ENCODE measurements at regions not wholly inside any gene's neighbourhood (a gene's known extent, or its start where the extent isn't known, plus 50 kb on each side); places are given as distances from the start of the nearest gene placed in this dataset.
A peak's percentile ranks its signal among the peaks of the same experiment; 100 is the strongest.

GRCh38 chr6:132096996-132097395 is 145.8 kb upstream of the CCN2 start:
- intact Hi-C loops (cut with DNase I): no loop called here

DNA sequence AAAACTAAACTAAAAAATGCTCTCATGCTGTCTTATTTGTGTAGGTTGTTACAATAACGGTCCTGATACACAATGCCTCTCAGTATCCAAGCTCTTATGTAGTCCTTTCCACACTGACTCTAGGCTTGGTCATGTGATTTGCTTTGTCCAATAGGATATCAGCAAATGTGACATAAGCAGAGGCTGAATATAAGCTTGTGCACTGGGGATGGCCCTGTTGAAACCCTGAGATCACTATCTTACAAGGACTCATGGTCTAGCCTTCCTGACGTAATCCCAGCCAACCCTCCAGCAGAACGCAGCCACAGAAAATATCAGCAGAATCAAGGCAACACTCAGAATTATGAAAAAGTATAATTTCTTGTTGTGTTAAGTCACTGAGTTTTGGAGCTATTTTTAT is 145.1 kb upstream of the CCN2 start:
- H3K4me1 ChIP-seq: peaks cover 4 to 21% (median 12%) of the 10 kb centered on the region in 4 donors
- H3K9me3 ChIP-seq: no peaks in the 10 kb centered on the region
- WGBS: 77% methylated on average over 3 of the region's 3 CpGs
- intact Hi-C loops (cut with DNase I): no loop called here
- no peak overlapping the region for H3K4me3 ChIP-seq
- no peak overlapping the region for H3K27ac ChIP-seq (replicated peaks in 1 of 4)
- no peak for DNase-seq (ENCODE audit: extremely low spot score)
- H3K36me3 ChIP-seq: no peaks in the 10 kb centered on the region
- H3K27me3 ChIP-seq: no peaks in the 10 kb centered on the region
- TF ChIP-seq POLR2AphosphoS5 (IDR thresholded peaks at IDR 0.05) (no peak), POLR2A (IDR thresholded peaks at IDR 0.05; ENCODE audit: low read depth) (no peak), CTCF (IDR thresholded peaks at IDR 0.05) (no peak), EP300 (IDR thresholded peaks at IDR 0.05) (no peak)

More at GRCh38 chr6:132096996-132097395, 145.8 kb upstream of the CCN2 start:
- no peak overlapping the region for H3K27ac ChIP-seq (replicated peaks in 1 of 4)
- H3K27me3 ChIP-seq: no peaks in the 10 kb centered on the region
- no peak for TF ChIP-seq EP300 (IDR thresholded peaks at IDR 0.05)
- TF ChIP-seq CTCF (IDR thresholded peaks at IDR 0.05): no peak
- no peak for TF ChIP-seq POLR2AphosphoS5 (IDR thresholded peaks at IDR 0.05)
- no peak for TF ChIP-seq POLR2A (IDR thresholded peaks at IDR 0.05; ENCODE audit: low read depth)
- H3K36me3 ChIP-seq: no peaks in the 10 kb centered on the region
- DNase-seq (ENCODE audit: extremely low spot score): no peak
- no peaks in the 10 kb centered on the region for H3K9me3 ChIP-seq
- peaks cover 4 to 28% (median 15%) of the 10 kb centered on the region in 4 donors for H3K4me1 ChIP-seq
- H3K4me3 ChIP-seq: no peak overlapping the region
- 89% methylated on average over 5 of the region's 5 CpGs for WGBS

DNA sequence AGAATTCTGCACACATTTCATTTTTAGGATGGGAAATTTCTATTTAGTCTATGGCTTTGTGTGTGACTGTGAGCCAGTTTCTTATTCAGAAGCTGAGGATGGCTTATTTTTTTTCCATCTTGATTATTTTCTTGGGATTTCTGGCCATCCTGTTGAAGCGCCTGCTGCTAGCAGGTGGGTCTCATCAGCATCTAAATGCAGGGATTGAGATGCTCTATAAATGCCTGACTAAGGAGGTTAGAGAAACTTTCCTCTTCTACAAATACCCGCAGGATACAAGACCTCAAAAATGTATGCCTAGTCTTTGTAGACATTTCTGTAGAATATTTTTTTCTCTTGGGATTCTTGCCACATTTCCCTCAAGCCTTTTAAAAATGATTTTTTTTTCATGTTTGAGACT is 138.0 kb upstream of the CCN2 start:
- no peak for DNase-seq (ENCODE audit: extremely low spot score)
- intact Hi-C loops (cut with DNase I): loop anchor here (5.0 kb wide), 1 partner anchor 67 kb away; no protein-coding TSS in a partner anchor
- peaks cover 6 to 39% (median 29%) of the 10 kb centered on the region in 4 donors for H3K4me1 ChIP-seq
- H3K9me3 ChIP-seq: no peaks in the 10 kb centered on the region
- WGBS: 80% methylated on average over 2 of the region's 2 CpGs
- TF ChIP-seq CTCF (IDR thresholded peaks at IDR 0.05): no peak
- TF ChIP-seq EP300 (IDR thresholded peaks at IDR 0.05): no peak
- TF ChIP-seq POLR2AphosphoS5 (IDR thresholded peaks at IDR 0.05): no peak
- no peak for TF ChIP-seq POLR2A (IDR thresholded peaks at IDR 0.05; ENCODE audit: low read depth)
- no peak overlapping the region for H3K27ac ChIP-seq (replicated peaks in 1 of 4)
- no peak overlapping the region for H3K4me3 ChIP-seq
- H3K36me3 ChIP-seq: no peaks in the 10 kb centered on the region
- H3K27me3 ChIP-seq: no peaks in the 10 kb centered on the region

- Histone ChIP-seq H3K36me3 (no peaks in the 10 kb centered on the region), H3K4me3 (no peak overlapping the region), H3K27ac (replicated peaks in 1 of 4) (no peak overlapping the region), H3K4me1 (peaks cover 6 to 48% (median 32%) of the 10 kb centered on the region in 4 donors), H3K27me3 (no peaks in the 10 kb centered on the region), H3K9me3 (no peaks in the 10 kb centered on the region)
- TF ChIP-seq CTCF (IDR thresholded peaks at IDR 0.05) (no peak), POLR2A (IDR thresholded peaks at IDR 0.05; ENCODE audit: low read depth) (no peak), POLR2AphosphoS5 (IDR thresholded peaks at IDR 0.05) (no peak), EP300 (IDR thresholded peaks at IDR 0.05) (no peak)
- no peak for DNase-seq (ENCODE audit: extremely low spot score)
- WGBS: 84% methylated on average over 2 of the region's 2 CpGs
- intact Hi-C loops (cut with DNase I): loop anchor here (5.0 kb wide), 1 partner anchor 66 kb away; no protein-coding TSS in a partner anchor
Observed at GRCh38 chr6:132088150-132088549, 137.0 kb upstream of the CCN2 start.

DNA sequence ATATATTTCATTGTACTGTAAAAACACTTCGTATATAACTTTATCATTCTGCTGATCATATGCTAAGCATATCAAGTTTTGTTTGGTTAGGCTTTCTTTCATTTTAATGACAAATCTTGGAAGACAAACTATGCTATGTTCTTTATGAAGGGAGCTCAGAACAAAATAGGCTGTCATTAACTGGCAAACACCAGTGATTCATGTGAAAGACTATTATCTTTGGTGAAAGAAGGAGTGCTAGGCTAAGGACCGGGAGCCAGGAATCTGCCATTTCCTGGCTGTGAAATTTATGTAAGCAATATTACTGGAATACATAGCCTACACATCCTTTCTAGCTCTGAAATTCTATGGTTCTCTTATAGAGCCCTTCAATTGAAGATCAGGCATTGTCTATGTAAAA is 136.2 kb upstream of the CCN2 start:
- H3K9me3 ChIP-seq: no peaks in the 10 kb centered on the region
- peaks cover 6 to 48% (median 32%) of the 10 kb centered on the region in 4 donors for H3K4me1 ChIP-seq
- no peak for DNase-seq (ENCODE audit: extremely low spot score)
- H3K27me3 ChIP-seq: no peaks in the 10 kb centered on the region
- 63% methylated on average over 2 of the region's 2 CpGs for WGBS
- H3K27ac ChIP-seq (replicated peaks in 1 of 4): peak overlapping the region in 3 of 4 donors; percentile 82 to 88 (median 83)
- no peaks in the 10 kb centered on the region for H3K36me3 ChIP-seq
- no peak for TF ChIP-seq POLR2AphosphoS5 (IDR thresholded peaks at IDR 0.05)
- TF ChIP-seq CTCF (IDR thresholded peaks at IDR 0.05): no peak
- TF ChIP-seq POLR2A (IDR thresholded peaks at IDR 0.05; ENCODE audit: low read depth): no peak
- no peak for TF ChIP-seq EP300 (IDR thresholded peaks at IDR 0.05)
- intact Hi-C loops (cut with DNase I): loop anchor here (5.0 kb wide), 1 partner anchor 65 kb away; no protein-coding TSS in a partner anchor
- H3K4me3 ChIP-seq: no peak overlapping the region

Measured in esophagus muscularis mucosa (tissue), 4 donors.